Mammary epithelial cell (primary cell): ENCODE measurements at regions not wholly inside any gene's neighbourhood (a gene's known extent, or its start where the extent isn't known, plus 50 kb on each side); places are given as distances from the start of the nearest gene placed in this dataset.

ENCODE experiments used
- EZH2 ChIP-seq: IDR thresholded peaks from 2 replicates; pipeline ENCODE4 v1.6.1; 2012; ENCODE audit warnings: low read length, inconsistent platforms, borderline replicate concordance
- TF ChIP-seq, protein P1 (sequence below), 2 donors: IDR thresholded peaks in 1 of 2; conservative IDR thresholded peaks in 1 of 2; 2 replicates each; pipeline ENCODE4 v1.5.1; 2011 to 2012; ENCODE audit warnings: inconsistent platforms in 2 of 2, low read length in 2 of 2, mild to moderate bottlenecking in 2 of 2, control low read depth in 1 of 2, low read depth in 1 of 2; ENCODE audit not compliant: insufficient read depth in 1 of 2; ENCODE audit errors: extremely low read depth in 1 of 2

DNA sequence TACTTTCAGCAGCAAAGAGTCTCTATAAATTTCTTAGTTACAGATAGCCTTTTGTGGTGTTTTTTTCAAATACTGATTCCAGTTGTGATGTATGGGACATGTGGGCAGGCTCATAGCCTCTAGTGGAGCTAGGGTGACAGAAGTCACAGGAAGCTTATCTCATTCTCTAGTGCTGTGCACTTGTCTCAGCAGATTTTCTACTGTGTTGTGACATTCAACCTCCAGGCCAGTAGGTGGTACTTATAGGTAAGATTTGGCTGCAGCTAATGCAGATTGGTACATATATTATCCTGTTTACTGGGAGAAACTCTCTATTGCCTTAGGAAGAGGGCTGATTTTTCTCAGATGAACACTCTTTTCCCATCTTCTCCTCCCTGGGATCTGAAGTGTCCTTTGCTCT is 176.2 kb downstream of the CALCRL start:
- TF ChIP-seq, protein P1, sequence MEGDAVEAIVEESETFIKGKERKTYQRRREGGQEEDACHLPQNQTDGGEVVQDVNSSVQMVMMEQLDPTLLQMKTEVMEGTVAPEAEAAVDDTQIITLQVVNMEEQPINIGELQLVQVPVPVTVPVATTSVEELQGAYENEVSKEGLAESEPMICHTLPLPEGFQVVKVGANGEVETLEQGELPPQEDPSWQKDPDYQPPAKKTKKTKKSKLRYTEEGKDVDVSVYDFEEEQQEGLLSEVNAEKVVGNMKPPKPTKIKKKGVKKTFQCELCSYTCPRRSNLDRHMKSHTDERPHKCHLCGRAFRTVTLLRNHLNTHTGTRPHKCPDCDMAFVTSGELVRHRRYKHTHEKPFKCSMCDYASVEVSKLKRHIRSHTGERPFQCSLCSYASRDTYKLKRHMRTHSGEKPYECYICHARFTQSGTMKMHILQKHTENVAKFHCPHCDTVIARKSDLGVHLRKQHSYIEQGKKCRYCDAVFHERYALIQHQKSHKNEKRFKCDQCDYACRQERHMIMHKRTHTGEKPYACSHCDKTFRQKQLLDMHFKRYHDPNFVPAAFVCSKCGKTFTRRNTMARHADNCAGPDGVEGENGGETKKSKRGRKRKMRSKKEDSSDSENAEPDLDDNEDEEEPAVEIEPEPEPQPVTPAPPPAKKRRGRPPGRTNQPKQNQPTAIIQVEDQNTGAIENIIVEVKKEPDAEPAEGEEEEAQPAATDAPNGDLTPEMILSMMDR (conservative IDR thresholded peaks at IDR 0.05 in 1 of 2, IDR thresholded peaks at IDR 0.05 in 1 of 2; ENCODE audit: extremely low read depth in 1 of 2, insufficient read depth in 1 of 2, low read depth in 1 of 2, low read length in 2 of 2) = no peak
- no peak for TF ChIP-seq EZH2
